ENCODE measurements at regions not wholly inside any gene's neighbourhood (a gene's known extent, or its start where the extent isn't known, plus 50 kb on each side); places are given as distances from the start of the nearest gene placed in this dataset.
"Not testable (repeated sequence)": the region's sequence is repeated elsewhere in the genome, so short reads cannot be mapped to it uniquely, and the experiment has no call there.

- not testable (repeated sequence) for DNase-seq
Measured at GRCh38 chrX:3881898-3882552, 168.6 kb upstream of the PRKX start.

DNA sequence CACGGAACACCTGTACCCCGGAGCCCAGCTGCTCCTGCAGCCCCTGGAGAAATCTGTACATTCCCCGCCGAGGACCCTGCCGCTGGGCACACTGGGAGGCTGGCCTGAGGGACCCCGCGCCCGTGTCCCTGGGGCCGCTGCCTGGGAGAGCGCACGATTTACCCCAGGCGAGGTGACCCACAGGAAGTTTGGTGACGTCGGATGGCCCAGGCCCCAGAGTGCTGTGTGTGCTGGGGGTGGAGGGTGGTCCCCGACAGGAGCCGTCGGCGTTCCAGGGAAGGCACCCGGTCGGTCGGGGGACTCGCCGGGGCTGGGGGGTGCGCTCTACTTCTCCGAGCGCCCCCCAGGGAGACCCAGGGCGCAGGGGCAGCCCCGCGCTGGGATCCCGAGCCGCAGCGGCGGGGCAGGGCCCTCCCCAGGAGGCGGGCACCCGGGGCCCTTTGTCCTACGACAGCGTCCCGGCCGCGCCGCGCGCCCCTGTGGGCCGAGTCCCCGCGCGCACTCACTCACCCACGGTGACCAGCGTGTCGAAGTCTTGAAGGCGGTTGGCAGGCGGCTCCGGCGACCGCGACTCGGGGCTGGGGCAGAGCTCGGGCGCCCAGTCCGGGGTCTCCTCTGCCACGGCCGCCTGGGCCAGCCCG, 167.9 kb upstream of the PRKX start:
- DNase-seq, result not testable (repeated sequence)

DNA sequence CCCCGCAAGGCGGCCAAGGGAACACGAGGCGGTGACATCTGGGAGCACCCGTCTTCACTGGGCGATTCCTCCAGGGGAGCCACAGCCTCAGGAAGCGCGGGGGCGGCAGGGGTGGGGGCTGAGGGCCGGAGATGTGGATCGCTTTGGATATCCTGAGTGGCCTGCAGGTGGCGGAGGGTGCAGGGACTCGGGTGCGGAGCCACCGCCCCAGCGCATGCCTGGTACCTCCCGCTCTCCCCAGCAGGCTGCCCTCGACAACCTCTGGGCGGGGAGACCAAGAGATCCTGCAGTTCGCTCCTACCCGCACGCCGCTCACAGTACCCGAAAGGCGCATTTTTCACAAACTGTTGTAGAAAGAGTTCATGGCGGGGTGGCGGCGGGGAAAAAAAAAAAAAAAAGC, 162.9 kb upstream of the PRKX start:
- DNase-seq, result not testable (repeated sequence)

GRCh38 chrX:3875638-3876037, 162.2 kb upstream of the PRKX start:
- not testable (repeated sequence) for DNase-seq

DNA sequence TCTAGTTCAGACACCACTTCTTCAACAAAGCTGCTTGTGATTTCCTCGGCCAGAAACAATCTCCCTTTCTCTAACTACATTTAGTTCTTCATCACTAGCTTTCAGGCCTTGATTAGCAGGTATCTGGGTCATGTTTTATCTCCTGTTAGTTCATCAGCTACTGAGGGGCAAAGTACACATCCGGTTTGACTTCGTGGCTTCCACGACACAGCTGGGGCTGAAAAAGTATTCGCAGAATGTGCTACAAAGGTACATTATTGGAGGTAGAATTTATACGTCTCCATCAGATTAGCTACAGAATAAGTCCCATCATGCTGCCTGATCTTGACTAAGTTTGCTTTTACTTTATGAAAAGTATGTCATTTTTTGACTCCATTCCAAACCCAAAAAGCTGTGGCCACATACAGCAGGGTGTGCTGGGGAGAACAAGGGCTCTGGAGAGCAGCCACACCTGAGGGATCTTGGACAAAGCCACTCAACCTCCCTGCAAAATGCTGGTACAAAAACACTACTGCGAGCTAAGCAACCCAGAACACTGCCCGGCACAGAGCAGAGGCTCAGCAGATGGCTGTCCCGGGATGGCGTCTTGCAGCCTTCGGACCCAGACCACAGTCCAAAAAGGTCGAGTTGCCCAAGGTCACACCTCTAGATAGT, 158.9 kb upstream of the PRKX start:
- DNase-seq, result not testable (repeated sequence)

DNA sequence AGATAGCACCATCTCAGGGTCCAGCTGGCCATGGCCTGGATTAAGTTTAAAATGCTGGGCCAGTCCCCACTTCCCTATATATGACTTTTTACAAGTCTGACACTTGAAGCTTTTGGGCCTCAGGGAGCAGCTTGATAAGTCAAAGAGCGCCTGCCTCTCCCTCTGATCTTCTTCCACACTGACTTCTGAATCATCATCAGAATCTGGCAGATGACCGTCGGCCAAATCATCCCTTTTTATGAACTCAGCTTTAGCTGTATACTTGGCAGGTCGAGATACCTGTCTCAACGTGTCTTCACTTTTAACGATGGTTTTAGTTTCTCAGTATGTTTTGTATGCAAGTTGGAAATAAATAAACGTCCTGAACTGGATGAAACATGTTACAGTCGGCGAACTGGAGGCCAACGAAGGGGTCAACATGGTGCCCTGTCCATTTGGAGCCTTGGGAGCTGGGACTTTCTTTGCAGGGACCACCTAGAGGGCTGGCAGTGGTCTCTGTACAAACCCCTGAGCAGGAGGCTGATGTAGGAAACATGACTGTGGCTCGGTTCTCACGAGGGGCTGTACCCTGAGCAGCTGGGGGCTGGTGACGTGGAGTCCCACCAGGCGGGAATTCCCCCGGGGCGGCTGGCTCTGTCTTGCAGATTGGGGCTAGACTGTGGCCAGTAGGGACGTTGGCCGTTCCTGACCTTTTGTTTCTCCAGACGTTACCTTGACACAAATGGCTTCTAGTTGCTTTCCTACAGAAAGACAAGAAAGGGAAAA, 153.8 kb upstream of the PRKX start:
- not testable (repeated sequence) for DNase-seq

DNA sequence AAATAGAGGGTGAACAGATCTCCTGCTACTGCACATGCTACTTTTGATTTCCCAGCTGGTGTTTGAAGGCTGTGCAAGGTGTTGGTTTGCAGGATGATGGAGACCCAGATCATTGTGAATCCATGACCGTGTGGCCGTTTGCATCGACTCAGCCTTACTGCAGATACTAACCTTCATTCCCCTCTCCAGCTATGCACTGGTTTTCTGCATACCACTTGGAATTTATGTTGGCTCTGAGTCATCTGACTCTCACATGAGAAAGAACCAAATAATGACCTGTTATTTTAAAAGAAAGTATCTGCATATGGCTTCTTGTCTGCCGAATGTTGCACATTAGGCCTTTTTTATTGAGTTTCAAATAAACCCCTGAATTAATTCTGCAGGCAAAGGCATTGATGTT, 144.9 kb upstream of the PRKX start:
- not testable (repeated sequence) for DNase-seq

DNA sequence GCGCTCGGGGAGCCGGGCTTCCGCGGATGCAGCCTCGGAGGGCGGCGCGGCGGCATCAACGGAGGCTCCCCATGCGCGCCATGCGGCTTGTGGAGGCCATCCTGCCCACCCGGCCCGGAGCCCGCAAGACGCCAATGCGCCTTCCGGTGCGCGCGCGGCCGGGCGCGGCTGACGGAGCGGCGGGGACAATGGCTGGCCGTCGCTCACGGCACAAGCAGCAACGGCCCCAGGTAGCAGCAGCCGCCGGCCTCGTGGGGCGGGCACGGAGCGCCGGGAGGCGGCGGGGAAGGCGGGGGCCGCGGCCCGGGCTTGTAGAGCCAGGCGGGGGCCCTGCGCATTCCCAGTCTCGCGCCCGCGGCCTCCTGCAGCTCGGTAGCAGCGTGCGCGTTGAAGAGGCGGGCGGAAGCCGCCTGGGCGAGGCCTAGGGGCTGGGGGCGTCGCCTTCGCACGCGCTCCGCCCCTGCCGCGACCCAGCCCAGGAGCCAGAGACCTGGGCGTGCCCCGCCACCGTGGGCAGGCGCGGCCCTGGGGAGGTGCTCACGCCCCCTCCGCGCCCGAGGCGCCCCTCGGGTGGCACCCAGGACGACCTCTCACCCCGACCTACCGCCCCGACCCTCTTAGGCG, 130.2 kb upstream of the PRKX start:
- DNase-seq, result not testable (repeated sequence)

DNA sequence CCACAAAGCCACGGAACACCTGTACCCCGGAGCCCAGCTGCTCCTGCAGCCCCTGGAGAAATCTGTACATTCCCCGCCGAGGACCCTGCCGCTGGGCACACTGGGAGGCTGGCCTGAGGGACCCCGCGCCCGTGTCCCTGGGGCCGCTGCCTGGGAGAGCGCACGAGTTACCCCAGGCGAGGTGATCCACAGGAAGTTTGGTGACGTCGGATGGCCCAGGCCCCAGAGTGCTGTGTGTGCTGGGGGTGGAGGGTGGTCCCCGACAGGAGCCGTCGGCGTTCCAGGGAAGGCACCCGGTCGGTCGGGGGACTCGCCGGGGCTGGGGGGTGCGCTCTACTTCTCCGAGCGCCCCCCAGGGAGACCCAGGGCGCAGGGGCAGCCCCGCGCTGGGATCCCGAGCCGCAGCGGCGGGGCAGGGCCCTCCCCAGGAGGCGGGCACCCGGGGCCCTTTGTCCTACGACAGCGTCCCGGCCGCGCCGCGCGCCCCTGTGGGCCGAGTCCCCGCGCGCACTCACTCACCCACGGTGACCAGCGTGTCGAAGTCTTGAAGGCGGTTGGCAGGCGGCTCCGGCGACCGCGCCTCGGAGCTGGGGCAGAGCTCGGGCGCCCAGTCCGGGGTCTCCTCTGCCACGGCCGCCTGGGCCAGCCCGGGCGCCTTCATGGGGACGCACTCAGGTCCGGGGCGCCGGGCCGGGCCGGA, 129.5 kb upstream of the PRKX start:
- not testable (repeated sequence) for DNase-seq

DNA sequence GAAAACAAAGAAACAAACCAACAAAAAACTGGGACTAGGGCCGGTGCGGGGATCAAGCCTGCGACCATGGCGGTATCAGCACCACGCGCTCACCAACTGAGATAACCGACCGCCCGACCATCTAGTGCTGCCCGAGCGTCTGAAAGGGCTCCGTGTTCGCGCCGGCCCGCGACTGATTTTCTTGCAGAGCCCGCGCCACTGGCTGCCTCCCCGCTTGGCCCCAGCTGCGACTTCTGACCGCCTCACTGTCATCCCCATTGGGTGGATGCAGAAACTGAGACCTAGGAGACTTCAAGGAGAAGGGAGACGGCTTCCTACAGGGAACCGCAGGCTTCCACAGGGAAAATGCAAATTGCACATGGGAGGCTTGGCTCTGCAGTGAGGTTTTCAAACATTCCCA, 125.3 kb upstream of the PRKX start:
- not testable (repeated sequence) for DNase-seq

DNA sequence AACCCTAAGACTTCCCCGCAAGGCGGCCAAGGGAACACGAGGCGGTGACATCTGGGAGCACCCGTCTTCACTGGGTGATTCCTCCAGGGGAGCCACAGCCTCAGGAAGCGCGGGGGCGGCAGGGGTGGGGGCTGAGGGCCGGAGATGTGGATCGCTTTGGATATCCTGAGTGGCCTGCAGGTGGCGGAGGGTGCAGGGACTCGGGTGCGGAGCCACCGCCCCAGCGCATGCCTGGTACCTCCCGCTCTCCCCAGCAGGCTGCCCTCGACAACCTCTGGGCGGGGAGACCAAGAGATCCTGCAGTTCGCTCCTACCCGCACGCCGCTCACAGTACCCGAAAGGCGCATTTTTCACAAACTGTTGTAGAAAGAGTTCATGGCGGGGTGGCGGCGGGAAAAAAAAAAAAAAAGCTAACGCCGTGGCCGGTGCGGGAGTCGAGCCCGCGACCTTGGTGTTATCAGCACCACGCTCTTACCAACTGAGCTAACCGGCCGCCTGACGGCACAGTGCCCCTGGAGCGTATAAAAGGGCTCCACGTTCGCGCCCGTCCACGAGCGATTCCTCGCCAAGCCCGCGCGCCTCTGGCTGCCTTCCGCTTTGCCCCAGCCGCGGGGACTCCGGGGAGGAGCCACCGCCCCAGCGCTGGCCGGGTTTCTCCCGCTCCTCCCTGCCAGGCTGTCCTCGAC, 124.7 kb upstream of the PRKX start:
- DNase-seq, result not testable (repeated sequence)

DNA sequence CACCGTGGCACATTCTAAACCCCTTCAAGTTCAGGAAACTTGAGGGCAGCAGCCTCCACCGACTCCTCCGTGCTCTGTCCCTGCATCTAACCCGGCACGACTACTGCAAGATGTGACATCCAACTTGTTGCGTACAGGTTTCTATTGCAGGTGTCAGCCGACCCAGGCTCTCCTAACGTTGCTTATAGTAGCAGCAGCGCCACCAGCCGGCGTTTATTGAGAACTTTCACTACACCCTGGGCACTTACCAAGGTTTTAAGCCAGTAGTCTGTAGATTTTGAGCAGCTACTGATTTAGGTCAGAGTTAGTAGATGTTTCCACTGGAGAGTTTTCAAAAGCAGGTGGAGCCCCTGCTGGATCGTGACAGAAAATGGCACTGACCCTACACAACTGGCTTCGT, 123.8 kb upstream of the PRKX start:
- not testable (repeated sequence) for DNase-seq

GRCh38 chrX:3833761-3834542, 120.5 kb upstream of the PRKX start:
- not testable (repeated sequence) for DNase-seq

DNA sequence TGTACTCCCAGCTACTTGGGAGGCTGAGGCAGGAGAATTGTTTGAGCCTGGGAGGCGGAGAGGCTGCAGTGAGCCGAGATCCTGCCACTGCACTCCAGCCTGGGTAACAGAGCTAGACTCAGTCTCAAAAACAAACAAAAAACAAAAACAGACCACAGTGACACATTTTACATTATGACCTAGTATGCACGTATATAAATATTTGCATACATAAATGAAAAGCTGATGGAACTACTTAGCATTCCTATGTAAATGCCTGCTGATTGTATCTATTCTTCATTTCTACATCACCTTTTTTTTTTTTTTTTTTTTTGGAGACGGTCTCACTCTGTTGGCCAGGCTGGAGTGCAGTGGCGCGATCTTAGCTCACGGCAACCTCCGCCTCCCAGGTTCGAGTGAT, 116.6 kb upstream of the PRKX start:
- DNase-seq, result not testable (repeated sequence)

DNA sequence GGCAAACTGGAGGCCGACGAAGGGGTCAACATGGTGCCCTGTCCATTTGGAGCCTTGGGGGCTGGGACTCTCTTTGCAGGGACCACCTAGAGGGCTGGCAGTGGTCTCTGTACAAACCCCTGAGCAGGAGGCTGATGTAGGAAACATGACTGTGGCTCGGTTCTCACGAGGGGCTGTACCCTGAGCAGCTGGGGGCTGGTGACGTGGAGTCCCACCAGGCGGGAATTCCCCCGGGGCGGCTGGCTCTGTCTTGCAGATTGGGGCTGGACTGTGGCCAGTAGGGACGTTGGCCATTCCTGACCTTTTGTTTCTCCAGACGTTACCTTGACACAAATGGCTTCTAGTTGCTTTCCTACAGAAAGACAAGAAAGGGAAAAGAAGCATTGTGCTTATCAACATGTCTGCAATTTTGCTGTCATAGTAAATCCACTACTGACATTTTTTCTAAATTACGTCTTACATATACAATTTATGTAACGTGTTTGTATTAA, 115.6 kb upstream of the PRKX start:
- DNase-seq, result not testable (repeated sequence)

GRCh38 chrX:3828378-3829040, 115.1 kb upstream of the PRKX start:
- not testable (repeated sequence) for DNase-seq

DNA sequence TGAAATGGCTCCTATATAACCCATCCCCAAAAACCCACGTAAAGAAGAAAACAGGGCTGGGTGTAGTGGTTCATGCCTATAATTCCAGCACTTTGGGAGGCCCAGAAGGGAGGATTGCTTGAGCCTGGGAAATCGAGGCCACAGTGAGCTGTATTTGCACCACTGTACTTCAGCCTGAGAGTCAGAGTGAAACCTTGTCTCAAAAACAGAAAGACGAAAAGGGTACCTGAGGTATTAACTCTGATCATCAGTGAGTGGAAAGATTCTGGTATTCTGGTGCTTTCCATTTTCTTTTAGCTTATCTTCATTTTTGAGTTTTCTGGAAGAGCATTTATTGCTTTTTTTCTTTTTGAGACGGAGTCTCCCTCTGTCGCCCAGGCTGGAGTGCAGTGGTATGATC, 110.6 kb upstream of the PRKX start:
- not testable (repeated sequence) for DNase-seq

- DNase-seq, result no peak
Measured at GRCh38 chrX:3820167-3820566, 106.7 kb upstream of the PRKX start.

- not testable (repeated sequence) for DNase-seq
Measured at GRCh38 chrX:3817480-3817879, 104.0 kb upstream of the PRKX start.
